Lung (tissue), 11 donors: ENCODE measurements at regions not wholly inside any gene's neighbourhood (a gene's known extent, or its start where the extent isn't known, plus 50 kb on each side); places are given as distances from the start of the nearest gene placed in this dataset.

Experiments
- ATAC-seq: fragments of 200-7000 bp; cut with Tn5 transposase; one replicate; pipeline ENCODE4 v1.9.1; 2020; ENCODE audit warnings: moderate number of reproducible peaks; ENCODE audit not compliant: insufficient read depth, low FRiP score
- DNase-seq, 3 donors: peaks; one replicate each; pipeline ENCODE4 v3.0.0-alpha.2; 2013 to 2017
- H3K27ac ChIP-seq, 2 donors: one replicate each; pipeline ENCODE4 v1.5.1; 2013; ENCODE audit warnings: mild to moderate bottlenecking in 2 of 2, moderate library complexity in 2 of 2, control low read depth in 1 of 2, inconsistent platforms in 1 of 2, low read depth in 1 of 2, low read length in 1 of 2
- H3K27me3 ChIP-seq, 3 donors: one replicate each; pipeline ENCODE4 v1.5.1; 2013; ENCODE audit warnings: low read length in 2 of 3; ENCODE audit not compliant: control insufficient read depth in 3 of 3, insufficient read depth in 3 of 3
- H3K36me3 ChIP-seq, 4 donors: one replicate each; pipeline ENCODE4 v1.5.1; 2013; ENCODE audit warnings: low read length in 4 of 4, mild to moderate bottlenecking in 1 of 4, moderate library complexity in 1 of 4; ENCODE audit not compliant: control insufficient read depth in 4 of 4, insufficient read depth in 4 of 4
- H3K4me1 ChIP-seq, 5 donors: one replicate each; pipeline ENCODE4 v1.5.1; 2013; ENCODE audit warnings: low read length in 5 of 5, mild to moderate bottlenecking in 2 of 5, moderate library complexity in 1 of 5; ENCODE audit not compliant: control insufficient read depth in 5 of 5, insufficient read depth in 5 of 5
- H3K4me3 ChIP-seq: one replicate; pipeline ENCODE4 v1.5.1; 2013; ENCODE audit warnings: mild to moderate bottlenecking, control low read depth, moderate library complexity
- H3K9ac ChIP-seq, 2 donors: one replicate each; pipeline ENCODE4 v1.5.1; 2013; ENCODE audit warnings: low read length in 2 of 2, control low read depth in 1 of 2; ENCODE audit not compliant: insufficient read depth in 1 of 2
- H3K9me3 ChIP-seq, 4 donors: one replicate each; pipeline ENCODE4 v1.5.1; 2013; ENCODE audit warnings: low read length in 3 of 4, mild to moderate bottlenecking in 1 of 4, moderate library complexity in 1 of 4; ENCODE audit not compliant: control insufficient read depth in 4 of 4, insufficient read depth in 3 of 4
- CTCF ChIP-seq: IDR thresholded peaks from 2 replicates; pipeline ENCODE4 v1.5.1; 2012; ENCODE audit warnings: mild to moderate bottlenecking; ENCODE audit errors: control extremely low read depth, extremely low read depth
- WGBS, 2 donors: extraction: QIAGEN DNeasy Blood & Tissue Kit; methylation state at CpG; one replicate each; pipeline ENCODE4 v1.1.7; 2013; 5-methylcytosine and 5-hydroxymethylcytosine counted together
- donor health status: control.
- donor health status: control.
- donor health status: Bipolar disorder and iron deficiency.
- donor health status: healthy.
- donor health status: DM: yes; HTN: yes; CAD: no.

- 76 to 77% methylated on average over 1 of the region's 1 CpG for WGBS, 2 donors
- TF ChIP-seq CTCF = no peak
- no peaks in the 10 kb centered on the region for H3K9me3 ChIP-seq
Observed at GRCh38 chr4:175986668-175987067, 79.0 kb upstream of the WDR17 start.

DNA sequence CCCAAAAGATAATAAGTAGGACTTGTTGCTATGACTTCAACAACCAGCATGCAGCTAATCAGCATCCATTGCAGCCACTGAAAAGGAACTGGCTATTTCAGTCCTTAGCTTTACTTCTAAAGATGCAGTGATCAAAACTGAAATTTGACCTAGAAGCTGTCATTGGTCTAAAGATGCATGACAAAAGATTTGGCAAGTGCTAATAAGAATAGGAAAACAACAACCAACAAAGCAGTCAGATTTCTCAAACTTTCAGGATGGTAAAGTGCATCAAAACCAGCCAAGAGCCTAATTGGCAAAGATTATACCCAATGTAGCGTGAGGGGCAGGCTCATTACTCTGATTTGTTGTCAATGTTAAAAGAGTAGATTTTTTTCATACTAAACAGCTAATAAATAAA, 77.1 kb upstream of the WDR17 start:
- DNase-seq (no peak), ATAC-seq (no peak)
- WGBS, 2 donors = 78 to 88% methylated on average over 1 of the region's 1 CpG
- H3K27me3 ChIP-seq = no peaks in the 10 kb centered on the region
- no peaks in the 10 kb centered on the region for H3K9me3 ChIP-seq
- no peaks in the 10 kb centered on the region for H3K4me1 ChIP-seq
- no peak overlapping the region for H3K27ac ChIP-seq
- TF ChIP-seq CTCF = no peak
- no peaks in the 10 kb centered on the region for H3K36me3 ChIP-seq
- no peak overlapping the region for H3K9ac ChIP-seq
- no peak overlapping the region for H3K4me3 ChIP-seq

More at GRCh38 chr4:175986668-175987067, 79.0 kb upstream of the WDR17 start:
- H3K27ac ChIP-seq = no peak overlapping the region
- DNase-seq = no peak
- no peaks in the 10 kb centered on the region for H3K4me1 ChIP-seq
- ATAC-seq = no peak
- H3K36me3 ChIP-seq = no peaks in the 10 kb centered on the region
- H3K27me3 ChIP-seq = no peaks in the 10 kb centered on the region
- H3K4me3 ChIP-seq = no peak overlapping the region
- no peak overlapping the region for H3K9ac ChIP-seq

GRCh38 chr4:175996206-175996605, 69.4 kb upstream of the WDR17 start:
- Histone ChIP-seq H3K4me3 (no peak overlapping the region), H3K4me1 (peaks cover 0 to 2% (median 0%) of the 10 kb centered on the region in 5 donors), H3K9ac (no peak overlapping the region), H3K36me3 (no peaks in the 10 kb centered on the region), H3K27me3 (no peaks in the 10 kb centered on the region), H3K9me3 (peaks cover 0 to 2% (median 0%) of the 10 kb centered on the region in 4 donors), H3K27ac (no peak overlapping the region)
- TF ChIP-seq CTCF = no peak
- ATAC-seq (no peak), DNase-seq (no peak)

- WGBS, 2 donors = 85 to 91% methylated on average over 2 of the region's 2 CpGs
- ATAC-seq (no peak), DNase-seq (no peak)
- Histone ChIP-seq H3K9ac (no peak overlapping the region), H3K27ac (no peak overlapping the region), H3K27me3 (peaks cover 0 to 2% (median 0%) of the 10 kb centered on the region in 3 donors), H3K4me1 (peaks cover 0 to 6% (median 0%) of the 10 kb centered on the region in 5 donors), H3K4me3 (no peak overlapping the region), H3K9me3 (peaks cover 0 to 2% (median 0%) of the 10 kb centered on the region in 4 donors), H3K36me3 (no peaks in the 10 kb centered on the region)
- TF ChIP-seq CTCF = no peak
Observed at GRCh38 chr4:175997291-175997690, 68.3 kb upstream of the WDR17 start.
